Chondrocyte (in vitro differentiated cells): ENCODE measurements at regions not wholly inside any gene's neighbourhood (a gene's known extent, or its start where the extent isn't known, plus 50 kb on each side); places are given as distances from the start of the nearest gene placed in this dataset.

Source experiments
- DNase-seq: peaks from one replicate; pipeline ENCODE4 v3.0.0; 2021; ENCODE audit warnings: mixed read lengths, low spot score
- H3K27ac Mint-ChIP-seq: one replicate; pipeline ENCODE4 v1.8.0; 2021; ENCODE audit warnings: mild to moderate bottlenecking, moderate library complexity, mixed read lengths; ENCODE audit not compliant: unreplicated experiment
- H3K27me3 Mint-ChIP-seq: 2 replicates; pipeline ENCODE4 v1.8.0; 2021; ENCODE audit warnings: low read depth, mixed read lengths
- H3K36me3 Mint-ChIP-seq: 2 replicates; pipeline ENCODE4 v1.8.0; 2021; ENCODE audit warnings: low read depth, mixed read lengths
- H3K4me1 Mint-ChIP-seq: 2 replicates; pipeline ENCODE4 v1.8.0; 2021; ENCODE audit warnings: low read depth, mild to moderate bottlenecking, mixed read lengths
- H3K4me3 Mint-ChIP-seq: one replicate; pipeline ENCODE4 v1.8.0; 2021; ENCODE audit warnings: mild to moderate bottlenecking, moderate library complexity, mixed read lengths; ENCODE audit not compliant: unreplicated experiment
- H3K9me3 Mint-ChIP-seq: 2 replicates; pipeline ENCODE4 v1.8.0; 2021; ENCODE audit warnings: low read depth, mixed read lengths
- CTCF ChIP-seq: fragments of 200-600 bp; sonication (generic); IDR thresholded peaks from 2 replicates; pipeline ENCODE4 v1.5.0; 2021; ENCODE audit warnings: antibody characterized with exemption, mild to moderate bottlenecking, moderate library complexity

- Mint-ChIP-seq H3K9me3 (no peaks in the 10 kb centered on the region), H3K27ac (no peak overlapping the region)
Measured at GRCh38 chr2:481388-481787, 193.5 kb upstream of the ALKAL2 start.

GRCh38 chr2:479490-480176 lies 191.7 kb upstream of the ALKAL2 start:
- TF ChIP-seq CTCF: no peak
- Mint-ChIP-seq H3K27me3 (peaks cover 35% of the 10 kb centered on the region), H3K4me3 (no peak overlapping the region), H3K9me3 (peaks cover 5% of the 10 kb centered on the region), H3K4me1 (peaks cover 3% of the 10 kb centered on the region), H3K27ac (no peak overlapping the region), H3K36me3 (peaks cover 2% of the 10 kb centered on the region)
- no peak for DNase-seq

More at GRCh38 chr2:481388-481787, 193.5 kb upstream of the ALKAL2 start:
- H3K4me1 Mint-ChIP-seq: peaks cover 3% of the 10 kb centered on the region
- DNase-seq: no peak
- no peak overlapping the region for H3K4me3 Mint-ChIP-seq
- H3K36me3 Mint-ChIP-seq: no peaks in the 10 kb centered on the region
- TF ChIP-seq CTCF: no peak
- H3K27me3 Mint-ChIP-seq: peaks cover 36% of the 10 kb centered on the region

- Mint-ChIP-seq H3K27me3 (peaks cover 35% of the 10 kb centered on the region), H3K4me1 (peaks cover 3% of the 10 kb centered on the region), H3K27ac (no peak overlapping the region), H3K36me3 (peaks cover 2% of the 10 kb centered on the region), H3K4me3 (no peak overlapping the region), H3K9me3 (peaks cover 7% of the 10 kb centered on the region)
- no peak for DNase-seq
- no peak for TF ChIP-seq CTCF
Measured at GRCh38 chr2:479031-479430, 191.1 kb upstream of the ALKAL2 start.

GRCh38 chr2:471560-471959 lies 183.7 kb upstream of the ALKAL2 start:
- peaks cover 2% of the 10 kb centered on the region for H3K36me3 Mint-ChIP-seq
- peaks cover 5% of the 10 kb centered on the region for H3K4me1 Mint-ChIP-seq
- H3K4me3 Mint-ChIP-seq: no peak overlapping the region
- no peak for DNase-seq
- H3K27ac Mint-ChIP-seq: no peak overlapping the region
- peaks cover 10% of the 10 kb centered on the region for H3K27me3 Mint-ChIP-seq
- H3K9me3 Mint-ChIP-seq: peaks cover 18% of the 10 kb centered on the region
- no peak for TF ChIP-seq CTCF

GRCh38 chr2:469514-469913 lies 181.6 kb upstream of the ALKAL2 start:
- Mint-ChIP-seq H3K4me1 (peaks cover 5% of the 10 kb centered on the region), H3K4me3 (no peak overlapping the region), H3K27me3 (peaks cover 5% of the 10 kb centered on the region), H3K27ac (no peak overlapping the region), H3K9me3 (peaks cover 13% of the 10 kb centered on the region), H3K36me3 (no peaks in the 10 kb centered on the region)
- TF ChIP-seq CTCF: no peak
- DNase-seq: no peak
